Upper lobe of left lung (tissue), 6 donors: ENCODE measurements at regions not wholly inside any gene's neighbourhood (a gene's known extent, or its start where the extent isn't known, plus 50 kb on each side); places are given as distances from the start of the nearest gene placed in this dataset.

Experiments used
- ATAC-seq, 2 donors: fragments of 200-7000 bp; cut with Tn5 transposase; one replicate each; pipeline ENCODE4 v1.9.1; 2022; ENCODE audit warnings: mild to moderate bottlenecking in 2 of 2, moderate library complexity in 2 of 2; ENCODE audit not compliant: low FRiP score in 2 of 2
- DNase-seq, 2 donors: peaks; one replicate each; pipeline ENCODE4 v3.0.0-alpha.2; 2019 to 2020
- H3K27ac ChIP-seq, 4 donors: fragments of 200-600 bp; sonication (generic); one replicate each; pipeline ENCODE4 v1.5.1; 2016 to 2019
- H3K27me3 ChIP-seq, 4 donors: fragments of 200-600 bp; sonication (generic); one replicate each; pipeline ENCODE4 v1.5.1; 2017 to 2019
- H3K36me3 ChIP-seq, 4 donors: fragments of 200-600 bp; sonication (generic); one replicate each; pipeline ENCODE4 v1.5.1; 2016 to 2019
- H3K4me1 ChIP-seq, 4 donors: fragments of 200-600 bp; sonication (generic); one replicate each; pipeline ENCODE4 v1.5.1; 2018 to 2019
- H3K4me3 ChIP-seq, 4 donors: fragments of 200-600 bp; sonication (generic); one replicate each; pipeline ENCODE4 v1.5.1; 2017 to 2019; ENCODE audit warnings: mild to moderate bottlenecking in 2 of 4, moderate library complexity in 1 of 4
- H3K9me3 ChIP-seq, 4 donors: fragments of 200-600 bp; sonication (generic); one replicate each; pipeline ENCODE4 v1.5.1; 2018 to 2019
- CTCF ChIP-seq, 6 experiments: fragments of 450-650 bp in 4 of 6; fragments of 200-600 bp in 2 of 6; sonication (generic) in 2 of 6; IDR thresholded peaks; one replicate each; pipeline ENCODE4 v1.5.1; 2016 to 2019; ENCODE audit warnings: antibody characterized with exemption in 6 of 6
- EP300 ChIP-seq, 4 donors: sonication (generic); formaldehyde crosslinking; IDR thresholded peaks; one replicate each; pipeline ENCODE4 v1.5.1; 2017; ENCODE audit warnings: antibody characterized with exemption in 4 of 4, control low read depth in 2 of 4
- POLR2A ChIP-seq, 4 donors: fragments of 450-650 bp; IDR thresholded peaks; one replicate each; pipeline ENCODE4 v1.5.1; 2016 to 2017; ENCODE audit warnings: antibody characterized with exemption in 4 of 4, mild to moderate bottlenecking in 2 of 4
- POLR2AphosphoS5 ChIP-seq, 2 donors: sonication (generic); formaldehyde crosslinking; IDR thresholded peaks; one replicate each; pipeline ENCODE4 v1.5.1; 2017; ENCODE audit warnings: antibody characterized with exemption in 2 of 2
- WGBS, 2 donors: methylation state at CpG; one replicate each; pipeline ENCODE4 v1.1.5; 2017 to 2018; 5-methylcytosine and 5-hydroxymethylcytosine counted together
- donor health status: DM: no; HTN: no; CAD: no; lungs with moderate emphysema.
- donor health status: DM: no; HTN: yes; CAD: no; lungs with severe emphysema.

- Histone ChIP-seq H3K27ac (no peak overlapping the region), H3K36me3 (no peaks in the 10 kb centered on the region), H3K4me1 (no peaks in the 10 kb centered on the region), H3K27me3 (no peaks in the 10 kb centered on the region), H3K9me3 (no peaks in the 10 kb centered on the region), H3K4me3 (no peak overlapping the region)
- ATAC-seq (no peak), DNase-seq (no peak)
- no peak for TF ChIP-seq CTCF (IDR thresholded peaks at IDR 0.05)
- no peak for TF ChIP-seq EP300 (IDR thresholded peaks at IDR 0.05)
- TF ChIP-seq POLR2AphosphoS5 (IDR thresholded peaks at IDR 0.05) = no peak
- no peak for TF ChIP-seq POLR2A (IDR thresholded peaks at IDR 0.05)
These were observed 713.4 kb downstream of the SLITRK5 start for GRCh38 chr13:88384542-88384941.

- no peaks in the 10 kb centered on the region for H3K4me1 ChIP-seq
- TF ChIP-seq EP300 (IDR thresholded peaks at IDR 0.05) (no peak), POLR2AphosphoS5 (IDR thresholded peaks at IDR 0.05) (no peak), CTCF (IDR thresholded peaks at IDR 0.05) (no peak)
These were observed 724.6 kb downstream of the SLITRK5 start for GRCh38 chr13:88395804-88396203.

GRCh38 chr13:88411696-88412095 lies 740.5 kb downstream of the SLITRK5 start:
- 82 to 93% methylated on average over 2 of the region's 2 CpGs for WGBS, 2 donors
- Histone ChIP-seq H3K27me3 (no peaks in the 10 kb centered on the region), H3K4me3 (no peak overlapping the region), H3K4me1 (no peaks in the 10 kb centered on the region), H3K9me3 (no peaks in the 10 kb centered on the region), H3K36me3 (no peaks in the 10 kb centered on the region), H3K27ac (no peak overlapping the region)
- no peak for DNase-seq
- ATAC-seq = no peak
- TF ChIP-seq POLR2A (IDR thresholded peaks at IDR 0.05) (no peak), EP300 (IDR thresholded peaks at IDR 0.05) (no peak), CTCF (IDR thresholded peaks at IDR 0.05) (no peak), POLR2AphosphoS5 (IDR thresholded peaks at IDR 0.05) (no peak)

More at GRCh38 chr13:88395804-88396203, 724.6 kb downstream of the SLITRK5 start:
- Histone ChIP-seq H3K27ac (no peak overlapping the region), H3K36me3 (no peaks in the 10 kb centered on the region), H3K27me3 (no peaks in the 10 kb centered on the region), H3K9me3 (no peaks in the 10 kb centered on the region), H3K4me3 (no peak overlapping the region)
- DNase-seq (no peak), ATAC-seq (no peak)

- DNase-seq (no peak), ATAC-seq (no peak)
- H3K27ac ChIP-seq = no peak overlapping the region
- no peaks in the 10 kb centered on the region for H3K36me3 ChIP-seq
- H3K4me3 ChIP-seq = no peak overlapping the region
- H3K9me3 ChIP-seq = no peaks in the 10 kb centered on the region
- WGBS, 2 donors = 44% methylated on average over 1 of the region's 1 CpG
- no peaks in the 10 kb centered on the region for H3K4me1 ChIP-seq
- TF ChIP-seq CTCF (IDR thresholded peaks at IDR 0.05) (no peak), POLR2AphosphoS5 (IDR thresholded peaks at IDR 0.05) (no peak), EP300 (IDR thresholded peaks at IDR 0.05) (no peak), POLR2A (IDR thresholded peaks at IDR 0.05) (no peak)
- H3K27me3 ChIP-seq = no peaks in the 10 kb centered on the region
These were observed 746.6 kb downstream of the SLITRK5 start for GRCh38 chr13:88417801-88418200.

- Histone ChIP-seq H3K9me3 (peaks cover 0 to 13% (median 6%) of the 10 kb centered on the region in 4 donors), H3K27me3 (no peaks in the 10 kb centered on the region), H3K36me3 (no peaks in the 10 kb centered on the region), H3K4me1 (no peaks in the 10 kb centered on the region), H3K27ac (no peak overlapping the region), H3K4me3 (no peak overlapping the region)
- TF ChIP-seq EP300 (IDR thresholded peaks at IDR 0.05) = no peak
- TF ChIP-seq CTCF (IDR thresholded peaks at IDR 0.05) = no peak
- TF ChIP-seq POLR2A (IDR thresholded peaks at IDR 0.05) = no peak
- no peak for TF ChIP-seq POLR2AphosphoS5 (IDR thresholded peaks at IDR 0.05)
- ATAC-seq (no peak), DNase-seq (no peak)
These were observed 753.3 kb downstream of the SLITRK5 start for GRCh38 chr13:88424463-88424862.
